Activated CD8-positive, alpha-beta memory T cell treated with anti-CD3 and anti-CD28 coated beads, Interleukin-2, amount 50 U/mL, for 24 hours (primary cell): ENCODE measurements at regions not wholly inside any gene's neighbourhood (a gene's known extent, or its start where the extent isn't known, plus 50 kb on each side); places are given as distances from the start of the nearest gene placed in this dataset.
A peak's percentile ranks its signal among the peaks of the same experiment; 100 is the strongest.
"Not testable (repeated sequence)": the region's sequence is repeated elsewhere in the genome, so short reads cannot be mapped to it uniquely, and the experiment has no call there.

ENCODE experiments used
- DNase-seq: peaks from one replicate; pipeline ENCODE4 v3.0.0-alpha.2; 2020; ENCODE audit errors: extremely low read depth

DNA sequence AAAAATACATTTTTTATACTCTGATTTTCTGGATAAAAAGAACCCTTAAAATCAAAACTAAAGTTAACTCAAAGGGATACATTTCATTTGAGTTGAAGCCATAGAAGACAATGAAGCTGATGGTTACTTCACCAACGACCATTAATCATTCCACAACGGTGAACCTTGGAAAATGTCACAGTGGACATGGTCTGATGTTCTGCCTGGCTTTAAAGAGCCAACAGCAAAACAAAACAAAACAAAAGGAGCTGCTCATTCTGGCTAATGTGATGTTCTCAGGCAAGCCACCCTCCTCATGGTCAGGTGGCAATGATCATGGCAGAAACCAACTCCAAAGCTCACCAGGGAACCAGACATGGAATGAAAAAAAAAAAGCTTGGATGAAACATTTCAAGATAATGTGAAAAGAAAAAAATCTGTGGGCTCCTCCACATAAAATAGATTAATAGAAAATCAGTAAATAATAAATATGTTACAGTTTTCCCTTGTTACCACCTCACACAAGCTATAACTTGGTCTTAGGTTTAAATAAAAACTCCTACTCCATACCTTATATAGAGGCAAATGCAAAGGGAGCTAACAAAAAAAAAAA lies 90.1 kb upstream of the SERTAD2 start:
- no peak for DNase-seq

DNA sequence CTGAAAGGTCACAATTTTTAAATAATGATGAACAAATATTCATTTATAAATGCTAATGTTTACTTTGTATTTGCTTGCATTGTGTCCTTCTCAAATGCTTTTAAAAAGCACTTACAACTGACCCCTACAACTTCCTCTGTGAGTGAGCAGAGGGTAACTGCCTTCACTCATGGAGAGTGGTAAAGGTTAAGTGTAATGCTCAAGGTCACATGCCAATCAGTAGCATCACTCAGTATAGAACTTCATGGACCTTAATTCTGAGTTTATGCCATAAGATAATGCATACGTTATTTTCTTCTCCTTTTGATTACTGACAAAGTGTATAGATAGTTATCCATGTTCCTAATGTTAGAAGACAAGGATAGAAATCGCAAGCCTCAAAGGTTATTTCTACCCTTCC lies 91.8 kb upstream of the SERTAD2 start:
- no peak for DNase-seq

DNA sequence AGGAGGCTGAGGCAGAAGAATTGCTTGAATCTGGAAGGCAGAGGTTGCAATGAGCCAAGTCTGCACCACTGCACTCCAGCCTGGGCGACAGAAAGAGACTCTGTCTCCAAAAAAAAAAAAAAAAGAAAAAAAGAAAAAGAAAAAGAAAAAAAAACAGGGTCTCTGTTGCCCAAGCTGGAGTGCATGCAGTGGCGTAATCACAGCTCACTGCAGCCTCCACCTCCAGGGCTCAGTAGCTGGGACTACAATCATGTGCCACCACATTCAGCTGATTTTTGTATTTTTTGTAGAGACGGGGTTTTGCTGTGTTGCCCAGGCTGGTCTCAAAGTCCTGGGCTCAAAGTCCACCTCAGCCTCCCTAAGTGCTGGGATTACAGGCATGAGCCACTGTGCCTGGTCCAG lies 94.0 kb upstream of the SERTAD2 start:
- DNase-seq: not testable (repeated sequence)

DNA sequence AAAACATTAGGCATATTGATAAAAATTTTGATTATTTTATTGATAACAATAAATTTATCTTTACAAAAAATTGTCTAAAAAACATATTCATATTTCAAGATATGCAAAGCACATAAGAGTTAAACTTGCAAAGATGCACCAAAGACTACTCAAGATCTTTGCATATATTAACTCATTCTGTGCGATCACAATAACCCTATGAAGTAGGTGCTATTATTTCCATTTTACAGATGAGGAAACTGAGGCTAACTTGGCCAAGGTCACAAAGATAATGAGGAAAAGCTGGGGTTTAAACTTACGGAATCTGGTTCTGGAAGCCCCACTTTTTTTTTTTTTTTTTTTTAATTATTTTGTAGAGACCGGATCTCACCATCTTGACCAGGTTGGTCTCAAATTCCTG lies 94.4 kb upstream of the SERTAD2 start:
- DNase-seq: no peak

DNA sequence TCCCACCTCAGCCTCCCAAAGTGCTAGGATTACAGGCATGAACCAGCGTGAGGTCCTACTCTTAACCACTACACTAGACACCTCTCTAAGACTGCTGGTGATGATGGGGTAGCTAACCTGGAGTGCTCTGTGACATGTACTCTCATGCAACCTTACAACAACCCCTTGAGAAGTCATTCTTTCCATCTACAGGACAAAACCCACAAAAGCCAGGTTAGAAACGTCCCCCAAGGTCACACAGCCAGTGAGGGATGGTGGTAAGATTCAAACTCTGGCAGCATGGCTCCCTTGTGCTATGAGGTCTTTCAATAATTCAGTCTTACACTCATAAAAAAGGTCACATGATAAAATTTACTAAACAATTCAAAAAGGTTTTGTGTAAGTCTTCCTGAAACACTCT lies 94.8 kb upstream of the SERTAD2 start:
- DNase-seq: no peak

DNA sequence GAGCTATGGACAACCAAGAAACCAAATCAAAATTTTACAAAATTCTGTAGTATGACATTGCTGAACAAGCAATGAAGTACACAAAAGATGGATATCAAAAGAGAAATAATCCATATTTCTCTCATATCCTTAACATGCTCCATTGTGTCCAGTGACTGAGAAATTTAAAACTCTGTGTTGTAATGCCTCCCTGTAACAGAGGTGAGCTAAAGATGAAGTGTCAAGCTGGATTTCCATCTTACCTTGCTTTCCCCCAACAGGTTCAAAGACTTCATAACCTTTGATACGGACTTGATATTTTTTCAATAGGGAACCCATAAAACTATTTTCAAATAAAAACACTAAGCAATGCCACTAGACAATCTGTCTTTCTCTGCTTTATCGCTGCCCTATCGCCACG lies 95.7 kb upstream of the SERTAD2 start:
- DNase-seq: no peak

DNA sequence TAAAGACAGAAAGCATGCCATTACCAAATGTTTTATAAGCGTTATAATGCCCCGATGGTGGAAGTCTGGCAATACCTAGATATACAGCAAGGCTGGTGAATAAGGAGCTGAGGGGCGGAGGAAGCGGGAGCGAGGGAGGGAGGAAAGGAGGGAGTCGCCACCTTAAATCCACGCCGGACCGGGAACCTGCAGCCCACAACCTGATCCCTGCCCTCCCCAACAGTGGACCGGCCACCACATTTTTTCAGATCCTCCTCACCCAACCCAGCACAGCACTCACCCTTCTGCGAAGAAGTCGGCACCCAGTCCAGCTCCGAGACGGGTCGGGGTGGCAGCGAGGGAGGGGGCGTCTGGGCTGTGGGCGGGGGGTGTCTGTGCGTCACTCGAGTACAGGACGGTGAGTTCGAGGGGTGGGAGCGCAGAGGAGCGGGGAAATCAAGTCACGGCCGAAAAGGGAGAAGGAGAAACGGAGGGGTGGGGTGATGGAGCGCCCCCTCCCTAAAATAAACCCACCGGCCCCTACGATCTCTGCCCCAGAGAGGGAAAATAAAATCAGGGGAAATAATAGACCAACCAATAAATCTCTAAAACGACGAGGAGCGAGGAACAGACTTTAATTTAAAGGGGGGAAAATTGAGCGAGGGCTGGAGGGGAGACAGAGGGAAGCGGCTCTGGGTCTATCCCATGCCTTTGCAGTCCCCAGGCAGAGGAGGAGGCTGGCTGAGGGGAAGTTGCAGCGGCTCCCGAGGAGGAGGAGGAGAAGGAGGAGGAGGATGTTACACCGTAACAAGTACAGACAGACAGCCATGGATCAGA lies 96.5 kb upstream of the SERTAD2 start:
- DNase-seq: no peak

- DNase-seq: peak; percentile 95
These were observed 97.1 kb upstream of the SERTAD2 start for GRCh38 chr2:64750817-64751285.

GRCh38 chr2:64751286-64752260 lies 97.9 kb upstream of the SERTAD2 start:
- no peak for DNase-seq

DNA sequence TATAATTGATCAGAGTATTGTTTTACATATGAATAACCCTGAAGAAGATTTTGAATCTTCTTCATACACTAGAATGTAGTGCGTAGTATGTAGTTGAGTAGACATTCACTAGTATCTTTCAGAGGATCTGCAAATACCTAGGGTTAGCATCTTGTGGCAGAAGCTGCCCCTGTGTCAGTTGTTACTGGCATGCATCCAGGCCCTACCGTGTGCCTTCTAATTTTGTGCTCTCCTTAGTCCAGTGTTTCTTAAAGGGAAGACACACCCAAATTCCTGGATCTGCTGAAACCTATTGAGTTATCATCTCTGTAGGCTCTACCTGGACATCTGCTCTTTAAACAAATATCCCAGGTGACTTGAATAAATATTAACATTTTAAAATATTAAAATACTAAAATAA lies 99.7 kb upstream of the SERTAD2 start:
- DNase-seq: no peak

DNA sequence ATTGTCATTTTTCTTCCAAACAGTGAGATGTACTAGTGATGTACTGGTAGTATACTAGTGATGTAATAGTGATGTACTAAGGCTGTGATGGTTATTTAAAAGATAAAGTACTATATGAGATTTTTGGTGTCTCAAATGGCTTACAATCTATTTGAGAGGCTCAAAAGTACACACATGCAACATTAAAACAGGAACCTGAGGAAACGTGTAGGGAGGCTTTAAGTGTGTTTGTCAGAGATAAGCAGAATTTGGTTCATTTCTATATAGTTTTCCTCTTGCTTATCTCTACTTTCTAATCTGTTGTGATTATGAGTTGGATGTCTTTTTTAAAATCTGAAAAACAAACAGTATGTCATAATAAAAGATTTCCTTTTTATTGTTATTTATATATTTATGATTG lies 100.9 kb upstream of the SERTAD2 start:
- DNase-seq: no peak

DNA sequence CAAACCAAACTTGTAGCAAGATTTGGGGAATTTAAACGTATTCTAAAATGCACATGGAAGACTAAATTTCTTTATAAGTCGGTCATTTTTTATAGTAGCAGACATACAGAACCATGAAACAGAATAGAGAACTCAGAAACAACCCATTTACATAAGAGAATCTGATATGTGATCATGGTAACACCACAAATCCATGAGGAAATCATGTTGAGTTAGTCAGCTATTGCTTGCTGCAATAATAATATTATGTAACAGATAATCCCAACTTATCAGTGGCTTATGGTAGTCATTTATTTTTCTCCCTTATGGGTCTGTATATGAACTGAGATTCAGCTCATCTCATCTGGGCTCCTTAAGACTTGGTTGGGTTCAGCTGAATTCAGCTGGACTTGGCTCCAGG lies 103.4 kb upstream of the SERTAD2 start:
- DNase-seq: no peak

DNA sequence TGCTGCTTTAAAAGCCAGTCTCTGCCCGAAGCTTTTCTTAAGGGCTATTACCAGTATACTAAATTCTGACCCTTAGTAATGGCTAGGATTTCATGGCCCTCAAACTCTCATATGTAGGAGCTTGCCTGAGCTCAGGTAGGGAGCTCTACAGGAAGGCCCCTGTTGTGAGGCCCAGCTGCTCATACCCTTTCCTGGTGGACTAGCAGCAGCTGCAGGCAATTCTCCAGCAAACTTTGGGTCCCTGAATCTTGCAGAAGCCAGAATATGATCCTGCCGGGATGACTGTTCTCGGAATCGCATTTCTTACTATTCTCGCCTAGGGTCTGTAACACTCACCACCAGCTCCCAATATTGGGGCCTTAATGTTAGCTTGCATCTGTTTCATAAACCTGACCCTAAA lies 106.4 kb upstream of the SERTAD2 start:
- DNase-seq: no peak

- DNase-seq: no peak
These were observed 108.7 kb upstream of the SERTAD2 start for GRCh38 chr2:64762301-64762997.

GRCh38 chr2:64763126-64763525 lies 109.4 kb upstream of the SERTAD2 start:
- DNase-seq: no peak

- DNase-seq: no peak
These were observed 111.6 kb upstream of the SERTAD2 start for GRCh38 chr2:64765160-64765805.

- no peak for DNase-seq
These were observed 113.3 kb upstream of the SERTAD2 start for GRCh38 chr2:64766841-64767669.

DNA sequence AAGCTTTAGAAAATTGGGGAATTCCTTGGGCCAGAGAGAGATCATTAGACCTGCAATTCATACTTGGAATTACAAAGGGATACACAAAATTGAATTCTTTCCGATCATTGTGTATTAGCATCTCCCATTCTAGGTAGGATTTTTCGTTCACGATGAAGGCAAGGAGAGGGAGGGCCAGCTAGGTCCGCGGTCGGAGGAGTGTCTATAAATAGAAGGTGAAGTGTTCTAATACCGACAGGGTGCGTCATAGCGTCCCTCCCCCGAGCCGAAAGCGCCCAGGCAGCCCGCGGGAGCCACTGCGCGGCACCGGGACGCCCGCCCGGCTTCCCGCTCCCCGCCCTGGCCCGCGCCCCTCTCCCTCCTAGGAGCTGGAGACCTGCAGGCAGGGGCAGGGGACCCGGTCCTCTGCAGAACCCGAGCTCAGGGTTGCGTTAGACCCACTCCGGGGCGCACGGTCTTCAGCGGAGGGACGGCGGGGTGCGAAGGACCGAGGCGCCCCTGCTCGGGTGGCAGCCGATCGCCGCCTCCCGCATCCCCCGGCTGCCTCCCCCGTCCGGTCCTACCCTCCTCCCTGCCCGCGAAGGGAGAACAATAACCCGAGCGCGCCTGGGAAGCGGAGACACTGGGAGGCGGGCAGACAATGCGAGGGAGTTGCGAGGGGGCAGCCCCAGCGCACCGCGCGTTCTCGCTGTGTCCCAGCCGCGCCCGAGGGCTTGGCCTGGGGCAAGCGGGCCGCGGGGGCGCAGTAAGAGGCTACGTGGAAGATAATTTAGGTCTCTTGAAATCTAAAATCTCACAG lies 114.2 kb upstream of the SERTAD2 start:
- DNase-seq: peak; percentile 40

DNA sequence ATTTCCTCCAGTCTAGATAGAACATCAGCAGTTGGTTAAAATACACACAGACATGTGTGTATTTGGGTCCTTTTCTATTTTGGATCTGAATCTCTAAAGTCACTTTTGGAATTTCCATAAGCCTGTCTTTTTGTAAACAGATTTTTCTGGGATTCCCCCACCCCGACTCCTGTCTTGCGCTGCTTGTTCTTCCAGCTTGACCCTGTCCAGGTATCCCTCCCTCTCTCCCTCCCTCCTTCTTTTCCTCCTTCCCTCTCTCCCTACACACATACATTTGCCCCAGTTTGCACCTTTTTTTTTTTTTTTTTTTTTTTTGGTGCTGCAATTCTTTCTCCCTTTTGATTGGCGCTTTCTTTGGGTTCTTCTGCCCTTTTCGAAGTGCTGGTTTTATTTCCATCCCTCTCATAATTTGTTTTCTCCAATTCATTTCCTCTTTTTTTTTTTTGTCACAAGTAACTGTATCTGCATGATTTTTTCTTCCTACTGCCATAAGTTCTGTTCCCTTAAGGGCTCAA lies 114.8 kb upstream of the SERTAD2 start:
- no peak for DNase-seq
